ENCODE measurements at regions not wholly inside any gene's neighbourhood (a gene's known extent, or its start where the extent isn't known, plus 50 kb on each side); places are given as distances from the start of the nearest gene placed in this dataset.

DNA sequence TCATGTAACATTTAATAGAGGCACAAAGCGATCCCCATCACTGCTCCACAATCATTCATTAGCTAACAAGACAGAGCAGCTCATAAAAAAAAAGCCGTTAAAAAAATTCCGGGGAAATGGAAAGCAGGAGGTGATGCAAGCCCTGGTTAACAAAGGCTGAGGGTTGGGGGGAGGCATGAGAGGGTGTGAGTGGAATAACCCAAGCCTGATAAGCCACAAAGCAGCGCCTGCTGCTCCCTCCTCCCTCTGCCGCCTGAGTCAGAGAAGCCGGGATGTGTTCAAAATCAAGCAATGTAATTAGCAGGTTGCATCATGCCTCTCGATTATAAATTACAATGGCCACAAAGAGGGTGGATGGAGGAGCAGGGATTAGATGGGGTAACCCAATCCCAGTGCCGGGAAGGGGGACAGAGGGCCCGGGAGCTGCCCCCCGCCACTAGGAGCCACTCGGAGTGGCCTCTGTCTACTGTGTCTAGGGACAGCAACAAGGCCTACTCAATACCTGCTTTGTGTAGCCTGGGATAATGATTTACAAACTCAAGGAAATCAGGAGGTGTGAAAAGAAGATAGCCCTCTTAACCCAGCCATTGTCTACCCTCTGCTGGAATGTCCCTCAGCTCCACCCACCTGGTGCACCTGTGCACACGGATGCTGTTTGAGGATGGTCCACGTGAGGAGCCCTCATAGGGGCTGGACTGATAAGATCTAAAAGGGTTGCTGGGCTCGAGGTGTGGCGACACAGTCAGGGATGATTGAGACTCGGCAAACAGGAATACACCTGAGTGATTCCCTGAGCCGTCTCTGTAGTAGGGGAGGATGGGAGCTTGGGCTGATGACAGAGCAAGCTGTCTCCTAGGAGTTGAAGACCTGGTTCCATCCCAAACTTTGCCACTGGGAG lies 156.9 kb downstream of the VEGFA start (continued):
- TF ChIP-seq, protein P1, sequence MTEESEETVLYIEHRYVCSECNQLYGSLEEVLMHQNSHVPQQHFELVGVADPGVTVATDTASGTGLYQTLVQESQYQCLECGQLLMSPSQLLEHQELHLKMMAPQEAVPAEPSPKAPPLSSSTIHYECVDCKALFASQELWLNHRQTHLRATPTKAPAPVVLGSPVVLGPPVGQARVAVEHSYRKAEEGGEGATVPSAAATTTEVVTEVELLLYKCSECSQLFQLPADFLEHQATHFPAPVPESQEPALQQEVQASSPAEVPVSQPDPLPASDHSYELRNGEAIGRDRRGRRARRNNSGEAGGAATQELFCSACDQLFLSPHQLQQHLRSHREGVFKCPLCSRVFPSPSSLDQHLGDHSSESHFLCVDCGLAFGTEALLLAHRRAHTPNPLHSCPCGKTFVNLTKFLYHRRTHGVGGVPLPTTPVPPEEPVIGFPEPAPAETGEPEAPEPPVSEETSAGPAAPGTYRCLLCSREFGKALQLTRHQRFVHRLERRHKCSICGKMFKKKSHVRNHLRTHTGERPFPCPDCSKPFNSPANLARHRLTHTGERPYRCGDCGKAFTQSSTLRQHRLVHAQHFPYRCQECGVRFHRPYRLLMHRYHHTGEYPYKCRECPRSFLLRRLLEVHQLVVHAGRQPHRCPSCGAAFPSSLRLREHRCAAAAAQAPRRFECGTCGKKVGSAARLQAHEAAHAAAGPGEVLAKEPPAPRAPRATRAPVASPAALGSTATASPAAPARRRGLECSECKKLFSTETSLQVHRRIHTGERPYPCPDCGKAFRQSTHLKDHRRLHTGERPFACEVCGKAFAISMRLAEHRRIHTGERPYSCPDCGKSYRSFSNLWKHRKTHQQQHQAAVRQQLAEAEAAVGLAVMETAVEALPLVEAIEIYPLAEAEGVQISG (CRISPR knock-in tag; IDR thresholded peaks at IDR 0.05) = peak; percentile 46; the same call in 1 of the 2 replicates
- TF ChIP-seq ZNF768 (CRISPR knock-in tag; IDR thresholded peaks at IDR 0.05) = no peak
- no peak for TF ChIP-seq ZNF326 (CRISPR knock-in tag; IDR thresholded peaks at IDR 0.05; ENCODE audit: borderline replicate concordance)
- TF ChIP-seq, protein P2, sequence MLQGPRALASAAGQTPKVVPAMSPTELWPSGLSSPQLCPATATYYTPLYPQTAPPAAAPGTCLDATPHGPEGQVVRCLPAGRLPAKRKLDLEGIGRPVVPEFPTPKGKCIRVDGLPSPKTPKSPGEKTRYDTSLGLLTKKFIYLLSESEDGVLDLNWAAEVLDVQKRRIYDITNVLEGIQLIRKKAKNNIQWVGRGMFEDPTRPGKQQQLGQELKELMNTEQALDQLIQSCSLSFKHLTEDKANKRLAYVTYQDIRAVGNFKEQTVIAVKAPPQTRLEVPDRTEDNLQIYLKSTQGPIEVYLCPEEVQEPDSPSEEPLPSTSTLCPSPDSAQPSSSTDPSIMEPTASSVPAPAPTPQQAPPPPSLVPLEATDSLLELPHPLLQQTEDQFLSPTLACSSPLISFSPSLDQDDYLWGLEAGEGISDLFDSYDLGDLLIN (CRISPR knock-in tag; IDR thresholded peaks at IDR 0.05; ENCODE audit: borderline replicate concordance) = no peak
- peak; percentile 66; the same call in 1 of the 2 replicates for TF ChIP-seq ATF7-NPFF (CRISPR knock-in tag; IDR thresholded peaks at IDR 0.05; ENCODE audit: low read depth)
- TF ChIP-seq, protein P3, sequence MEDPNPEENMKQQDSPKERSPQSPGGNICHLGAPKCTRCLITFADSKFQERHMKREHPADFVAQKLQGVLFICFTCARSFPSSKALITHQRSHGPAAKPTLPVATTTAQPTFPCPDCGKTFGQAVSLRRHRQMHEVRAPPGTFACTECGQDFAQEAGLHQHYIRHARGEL (CRISPR knock-in tag; IDR thresholded peaks at IDR 0.05) = no peak
- TF ChIP-seq ZNF383 (CRISPR knock-in tag; IDR thresholded peaks at IDR 0.05; ENCODE audit: borderline replicate concordance) = no peak
- TF ChIP-seq ZNF670 (CRISPR knock-in tag; IDR thresholded peaks at IDR 0.05; ENCODE audit: borderline replicate concordance) = no peak
- TF ChIP-seq ZMYM2 (CRISPR knock-in tag; IDR thresholded peaks at IDR 0.05) = no peak
- peak; percentile 36 for TF ChIP-seq MIXL1 (CRISPR knock-in tag; IDR thresholded peaks at IDR 0.05)
- no peak for TF ChIP-seq ZFP41 (CRISPR knock-in tag; IDR thresholded peaks at IDR 0.05; ENCODE audit: borderline replicate concordance)
- TF ChIP-seq ZNF510 (CRISPR knock-in tag; IDR thresholded peaks at IDR 0.05; ENCODE audit: low read depth) = no peak
- no peak for TF ChIP-seq ZNF562 (CRISPR knock-in tag; IDR thresholded peaks at IDR 0.05; ENCODE audit: borderline replicate concordance)
- TF ChIP-seq, protein P4, sequence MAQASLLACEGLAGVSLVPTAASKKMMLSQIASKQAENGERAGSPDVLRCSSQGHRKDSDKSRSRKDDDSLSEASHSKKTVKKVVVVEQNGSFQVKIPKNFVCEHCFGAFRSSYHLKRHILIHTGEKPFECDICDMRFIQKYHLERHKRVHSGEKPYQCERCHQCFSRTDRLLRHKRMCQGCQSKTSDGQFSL (CRISPR knock-in tag; IDR thresholded peaks at IDR 0.05) = 0 out of 2 replicates have a peak, but pooled peaks have one; percentile 77
- TF ChIP-seq ZSCAN21 (CRISPR knock-in tag; IDR thresholded peaks at IDR 0.05; ENCODE audit: borderline replicate concordance) = peak; percentile 58; the same call in 1 of the 2 replicates
- peak; percentile 94 for TF ChIP-seq NR2F6 (IDR thresholded peaks at IDR 0.05)
- peak; percentile 85 for TF ChIP-seq NR2F6 (CRISPR knock-in tag; IDR thresholded peaks at IDR 0.05)
- no peak; the same call in 1 of the 2 replicates for TF ChIP-seq ZNF891 (CRISPR knock-in tag; IDR thresholded peaks at IDR 0.05)
- no peak; the same call in 1 of the 2 replicates for TF ChIP-seq STAT5B (CRISPR knock-in tag; IDR thresholded peaks at IDR 0.05)
- peak; percentile 84 for TF ChIP-seq XRCC5 (optimal IDR thresholded peaks at IDR 0.05; ENCODE audit: low read length)
- no peak for TF ChIP-seq IKZF1 (IDR thresholded peaks at IDR 0.05)
- no peak for TF ChIP-seq MLLT10 (CRISPR knock-in tag; IDR thresholded peaks at IDR 0.05)
- TF ChIP-seq, protein P5, sequence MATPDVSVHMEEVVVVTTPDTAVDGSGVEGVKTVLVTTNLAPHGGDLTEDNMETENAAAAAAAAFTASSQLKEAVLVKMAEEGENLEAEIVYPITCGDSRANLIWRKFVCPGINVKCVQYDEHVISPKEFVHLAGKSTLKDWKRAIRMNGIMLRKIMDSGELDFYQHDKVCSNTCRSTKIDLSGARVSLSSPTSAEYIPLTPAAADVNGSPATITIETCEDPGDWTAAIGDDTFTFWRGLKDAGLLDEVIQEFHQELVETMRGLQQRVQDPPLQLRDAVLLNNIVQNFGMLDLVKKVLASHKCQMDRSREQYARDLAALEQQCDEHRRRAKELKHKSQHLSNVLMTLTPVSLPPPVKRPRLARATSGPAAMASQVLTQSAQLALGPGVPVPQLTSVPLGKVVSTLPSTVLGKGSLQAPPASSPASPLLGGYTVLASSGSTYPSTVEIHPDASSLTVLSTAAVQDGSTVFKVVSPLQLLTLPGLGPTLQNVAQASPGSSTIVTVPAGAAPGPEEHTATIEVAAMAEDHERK (CRISPR knock-in tag; IDR thresholded peaks at IDR 0.05; ENCODE audit: low read depth) = no peak
- peak; percentile 55; the same call in 1 of the 2 replicates for TF ChIP-seq EHMT2 (IDR thresholded peaks at IDR 0.05; ENCODE audit: borderline replicate concordance, low read depth, low read length)
- TF ChIP-seq NCOA1 (CRISPR knock-in tag; IDR thresholded peaks at IDR 0.05) = no peak
